ENCODE measurements at regions not wholly inside any gene's neighbourhood (a gene's known extent, or its start where the extent isn't known, plus 50 kb on each side); places are given as distances from the start of the nearest gene placed in this dataset.

- H3K27ac ChIP-seq, result peak overlapping the region; percentile 84
- DNase-seq (ENCODE audit: low read depth, low spot score), result no peak
Measured at GRCh38 chr2:37586663-37587317, 84.7 kb downstream of the CDC42EP3 start.

GRCh38 chr2:37587817-37588216, 83.6 kb downstream of the CDC42EP3 start:
- peak overlapping the region; percentile 84 for H3K27ac ChIP-seq
- no peak for DNase-seq (ENCODE audit: low read depth, low spot score)

GRCh38 chr2:37588316-37588777, 83.1 kb downstream of the CDC42EP3 start:
- peak; percentile 40 for DNase-seq (ENCODE audit: low read depth, low spot score)
- peak overlapping the region; percentile 84 for H3K27ac ChIP-seq

- no peak for DNase-seq (ENCODE audit: low read depth, low spot score)
- peak overlapping the region; percentile 84 for H3K27ac ChIP-seq
Measured at GRCh38 chr2:37589298-37589697, 82.1 kb downstream of the CDC42EP3 start.

GRCh38 chr2:37590119-37590571, 81.3 kb downstream of the CDC42EP3 start:
- no peak overlapping the region for H3K27ac ChIP-seq
- DNase-seq (ENCODE audit: low read depth, low spot score), result no peak
